Fibroblast of skin of left biceps (primary cell): ENCODE measurements at regions not wholly inside any gene's neighbourhood (a gene's known extent, or its start where the extent isn't known, plus 50 kb on each side); places are given as distances from the start of the nearest gene placed in this dataset.

Experiments used
- DNase-seq, 2 experiments: peaks; one replicate each; pipeline ENCODE4 v3.0.0-alpha.2; 2013; ENCODE audit warnings: low read depth in 2 of 2

GRCh38 chr22:34430386-34430785 lies 510.1 kb upstream of the LARGE1 start:
- no peak for DNase-seq

GRCh38 chr22:34434371-34434770 lies 514.1 kb upstream of the LARGE1 start:
- DNase-seq = no peak

- DNase-seq = no peak
These were observed 516.9 kb upstream of the LARGE1 start for GRCh38 chr22:34437140-34437539.

- DNase-seq = no peak
These were observed 534.3 kb upstream of the LARGE1 start for GRCh38 chr22:34454598-34454997.

- DNase-seq = no peak
These were observed 542.5 kb upstream of the LARGE1 start for GRCh38 chr22:34462795-34463194.

- no peak for DNase-seq
These were observed 555.6 kb upstream of the LARGE1 start for GRCh38 chr22:34475886-34476285.

- DNase-seq = no peak
These were observed 556.5 kb upstream of the LARGE1 start for GRCh38 chr22:34476762-34477161.

- no peak for DNase-seq
These were observed 560.8 kb upstream of the LARGE1 start for GRCh38 chr22:34481090-34481489.

- DNase-seq = no peak
These were observed 566.1 kb upstream of the LARGE1 start for GRCh38 chr22:34486381-34486780.

GRCh38 chr22:34489861-34490260 lies 569.6 kb upstream of the LARGE1 start:
- DNase-seq = no peak

- DNase-seq = no peak
These were observed 570.6 kb upstream of the LARGE1 start for GRCh38 chr22:34490886-34491285.

- DNase-seq = no peak
These were observed 572.5 kb upstream of the ISX start for GRCh38 chr22:34493486-34493885.

GRCh38 chr22:34501366-34501965 lies 564.5 kb upstream of the ISX start:
- no peak for DNase-seq

- DNase-seq = no peak
These were observed 563.1 kb upstream of the ISX start for GRCh38 chr22:34502821-34503220.

- no peak for DNase-seq
These were observed 557.2 kb upstream of the ISX start for GRCh38 chr22:34508797-34509196.

- no peak for DNase-seq
These were observed 539.3 kb upstream of the ISX start for GRCh38 chr22:34526681-34527080.

GRCh38 chr22:34534101-34534500 lies 531.9 kb upstream of the ISX start:
- DNase-seq = no peak

GRCh38 chr22:34567367-34567766 lies 498.6 kb upstream of the ISX start:
- DNase-seq = no peak

GRCh38 chr22:34570408-34570807 lies 495.6 kb upstream of the ISX start:
- no peak for DNase-seq

GRCh38 chr22:34579519-34579918 lies 486.4 kb upstream of the ISX start:
- DNase-seq = no peak

GRCh38 chr22:34587357-34588356 lies 478.3 kb upstream of the ISX start:
- DNase-seq = no peak

GRCh38 chr22:34588871-34589545 lies 476.9 kb upstream of the ISX start:
- DNase-seq = no peak
